Keratinocyte (primary cell): ENCODE measurements at regions not wholly inside any gene's neighbourhood (a gene's known extent, or its start where the extent isn't known, plus 50 kb on each side); places are given as distances from the start of the nearest gene placed in this dataset.

ENCODE experiments used
- DNase-seq: peaks from one replicate; pipeline ENCODE4 v3.0.0-alpha.2; 2011; ENCODE audit warnings: low read depth, missing footprints, low spot score
- FAIRE-seq: peaks from 2 replicates; lab custom pipeline; 2011; peaks lifted over from hg19 to GRCh38; lab: Jason Lieb, UNC
- H2AFZ ChIP-seq: 2 replicates; pipeline ENCODE4 v1.6.0; 2012; ENCODE audit warnings: low read length, control low read depth, inconsistent platforms; ENCODE audit not compliant: control insufficient read depth
- H3K27ac ChIP-seq: 2 replicates; pipeline ENCODE4 v1.5.1; 2011; ENCODE audit warnings: low read length; ENCODE audit not compliant: control insufficient read depth, insufficient read depth
- H3K27me3 ChIP-seq: 3 replicates; pipeline ENCODE4 v1.6.0; 2011; ENCODE audit warnings: low read length; ENCODE audit not compliant: control insufficient read depth, insufficient read depth; ENCODE audit errors: extremely low read depth
- H3K36me3 ChIP-seq, 2 experiments: 2 replicates in 1 of 2; 3 replicates in 1 of 2; pipeline ENCODE4 v1.5.1; 2011; ENCODE audit warnings: low read length in 2 of 2, mild to moderate bottlenecking in 1 of 2; ENCODE audit not compliant: control insufficient read depth in 2 of 2, insufficient read depth in 2 of 2; ENCODE audit errors: extremely low read depth in 1 of 2
- H3K4me1 ChIP-seq: 3 replicates; pipeline ENCODE4 v1.5.1; 2011; ENCODE audit warnings: low read length; ENCODE audit not compliant: control insufficient read depth, insufficient read depth; ENCODE audit errors: extremely low read depth
- H3K4me2 ChIP-seq: 3 replicates; pipeline ENCODE4 v1.6.0; 2011; ENCODE audit warnings: low read depth, low read length; ENCODE audit not compliant: control insufficient read depth, insufficient read depth; ENCODE audit errors: extremely low read depth
- H3K4me3 ChIP-seq, 3 experiments: fragments of 200-600 bp in 1 of 3; sonication (generic) in 1 of 3; 2 replicates in 2 of 3; 3 replicates in 1 of 3; pipeline ENCODE4 v1.5.1; 2011 to 2016; ENCODE audit warnings: low read length in 3 of 3, mild to moderate bottlenecking in 3 of 3, control low read depth in 2 of 3, inconsistent platforms in 1 of 3, low read depth in 1 of 3, mixed read lengths in 1 of 3, mixed run types in 1 of 3, moderate library complexity in 1 of 3; ENCODE audit not compliant: control insufficient read depth in 2 of 3, insufficient read depth in 2 of 3; ENCODE audit errors: extremely low read depth in 1 of 3
- H3K79me2 ChIP-seq: 2 replicates; pipeline ENCODE4 v1.6.0; 2012; ENCODE audit warnings: low read length; ENCODE audit not compliant: control insufficient read depth, insufficient read depth
- H3K9ac ChIP-seq: 3 replicates; pipeline ENCODE4 v1.6.0; 2011; ENCODE audit warnings: low read length; ENCODE audit not compliant: control insufficient read depth, insufficient read depth; ENCODE audit errors: extremely low read depth
- H3K9me1 ChIP-seq: 3 replicates; pipeline ENCODE4 v1.6.0; 2011; ENCODE audit warnings: low read length; ENCODE audit not compliant: control insufficient read depth, insufficient read depth; ENCODE audit errors: extremely low read depth
- H3K9me3 ChIP-seq: 2 replicates; pipeline ENCODE4 v1.5.1; 2012; ENCODE audit warnings: low read depth, low read length; ENCODE audit not compliant: control insufficient read depth
- H4K20me1 ChIP-seq: 3 replicates; pipeline ENCODE4 v1.6.0; 2011; ENCODE audit warnings: low read length; ENCODE audit not compliant: control insufficient read depth, insufficient read depth; ENCODE audit errors: extremely low read depth
- EZH2 ChIP-seq: IDR thresholded peaks from one replicate; pipeline ENCODE4 v1.6.1; 2012; ENCODE audit warnings: inconsistent platforms, mild to moderate bottlenecking, low read length, moderate library complexity
- dilution Hi-C: fragments of 300-500 bp; cut with MboI; formaldehyde crosslinking; loops from one replicate; pipeline ENCODE4 v1.7.0; 2020; ENCODE audit warnings: low sequenced_read_pairs; ENCODE audit not compliant: extremely low pct_ligation_motif_present
- TF ChIP-seq, protein P1 (sequence below), 3 experiments: IDR thresholded peaks in 1 of 3; conservative IDR thresholded peaks in 1 of 3; optimal IDR thresholded peaks in 1 of 3; 2 replicates in 2 of 3; 3 replicates in 1 of 3; pipeline versions ENCODE3 to v1.5.1; 2011; ENCODE audit warnings: low read length in 3 of 3, mild to moderate bottlenecking in 3 of 3, moderate library complexity in 2 of 3, control low read depth in 1 of 3, inconsistent platforms in 1 of 3; ENCODE audit not compliant: insufficient read depth in 2 of 3; ENCODE audit errors: extremely low read depth in 1 of 3

DNA sequence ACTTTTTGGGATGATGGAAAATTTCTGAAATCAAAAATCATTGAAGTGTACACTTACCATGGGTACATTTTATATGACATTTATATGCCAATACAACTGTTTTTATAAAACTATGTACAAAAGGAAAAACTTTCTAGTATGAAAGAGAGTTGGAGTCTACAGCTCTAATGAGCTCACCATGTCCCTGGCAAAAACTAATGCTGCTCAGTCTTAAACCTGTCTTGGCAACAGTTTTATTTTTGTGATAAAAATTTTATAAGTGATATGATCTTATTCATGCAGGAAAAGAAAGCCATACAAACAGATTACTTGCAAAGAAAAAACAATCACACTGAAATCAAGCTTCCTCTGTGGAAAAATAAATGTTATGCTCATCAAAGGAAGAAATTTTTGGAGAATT is 78.9 kb upstream of the RASEF start:
- no peaks in the 10 kb centered on the region for H4K20me1 ChIP-seq
- H3K79me2 ChIP-seq: no peaks in the 10 kb centered on the region
- DNase-seq (no peak), FAIRE-seq (no peak)
- no peaks in the 10 kb centered on the region for H3K36me3 ChIP-seq
- no peak overlapping the region for H3K4me3 ChIP-seq
- H3K9me3 ChIP-seq: no peaks in the 10 kb centered on the region
- H2AFZ ChIP-seq: no peak overlapping the region
- H3K27ac ChIP-seq: no peak overlapping the region
- H3K4me2 ChIP-seq: no peak overlapping the region
- TF ChIP-seq, protein P1, sequence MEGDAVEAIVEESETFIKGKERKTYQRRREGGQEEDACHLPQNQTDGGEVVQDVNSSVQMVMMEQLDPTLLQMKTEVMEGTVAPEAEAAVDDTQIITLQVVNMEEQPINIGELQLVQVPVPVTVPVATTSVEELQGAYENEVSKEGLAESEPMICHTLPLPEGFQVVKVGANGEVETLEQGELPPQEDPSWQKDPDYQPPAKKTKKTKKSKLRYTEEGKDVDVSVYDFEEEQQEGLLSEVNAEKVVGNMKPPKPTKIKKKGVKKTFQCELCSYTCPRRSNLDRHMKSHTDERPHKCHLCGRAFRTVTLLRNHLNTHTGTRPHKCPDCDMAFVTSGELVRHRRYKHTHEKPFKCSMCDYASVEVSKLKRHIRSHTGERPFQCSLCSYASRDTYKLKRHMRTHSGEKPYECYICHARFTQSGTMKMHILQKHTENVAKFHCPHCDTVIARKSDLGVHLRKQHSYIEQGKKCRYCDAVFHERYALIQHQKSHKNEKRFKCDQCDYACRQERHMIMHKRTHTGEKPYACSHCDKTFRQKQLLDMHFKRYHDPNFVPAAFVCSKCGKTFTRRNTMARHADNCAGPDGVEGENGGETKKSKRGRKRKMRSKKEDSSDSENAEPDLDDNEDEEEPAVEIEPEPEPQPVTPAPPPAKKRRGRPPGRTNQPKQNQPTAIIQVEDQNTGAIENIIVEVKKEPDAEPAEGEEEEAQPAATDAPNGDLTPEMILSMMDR (optimal IDR thresholded peaks at IDR 0.05 in 1 of 3, IDR thresholded peaks at IDR 0.05 in 1 of 3, conservative IDR thresholded peaks at IDR 0.05 in 1 of 3; ENCODE audit: extremely low read depth in 1 of 3, insufficient read depth in 2 of 3, low read length in 3 of 3): no peak
- no peak for TF ChIP-seq EZH2
- dilution Hi-C loops: no loop called here
- no peak overlapping the region for H3K9ac ChIP-seq
- H3K9me1 ChIP-seq: no peaks in the 10 kb centered on the region
- H3K27me3 ChIP-seq: peaks cover 3% of the 10 kb centered on the region
- no peaks in the 10 kb centered on the region for H3K4me1 ChIP-seq

DNA sequence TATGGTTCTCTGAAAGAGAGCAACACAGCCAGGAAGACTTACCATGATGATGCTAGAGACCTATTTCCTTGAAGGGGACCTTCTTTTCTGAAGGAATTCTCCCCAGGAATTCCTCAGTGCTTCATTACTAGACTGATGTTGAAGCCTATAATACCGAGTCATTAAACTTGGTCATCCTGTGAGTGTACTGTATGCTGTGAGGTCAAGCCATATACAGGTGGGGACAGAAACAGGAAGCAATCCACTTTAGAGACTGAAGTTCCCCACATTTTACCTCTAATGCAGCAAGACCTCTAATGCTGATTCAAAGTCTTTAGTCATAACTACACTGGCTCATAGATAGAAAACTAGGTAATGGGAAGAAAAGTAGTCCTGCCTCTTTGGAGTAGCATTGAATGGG is 77.1 kb upstream of the RASEF start:
- no peaks in the 10 kb centered on the region for H3K9me1 ChIP-seq
- H3K36me3 ChIP-seq: no peaks in the 10 kb centered on the region
- no peak overlapping the region for H3K4me2 ChIP-seq
- TF ChIP-seq EZH2: no peak
- TF ChIP-seq, protein P1 (optimal IDR thresholded peaks at IDR 0.05 in 1 of 3, IDR thresholded peaks at IDR 0.05 in 1 of 3, conservative IDR thresholded peaks at IDR 0.05 in 1 of 3; ENCODE audit: extremely low read depth in 1 of 3, insufficient read depth in 2 of 3, low read length in 3 of 3): no peak
- no peak overlapping the region for H3K4me3 ChIP-seq
- FAIRE-seq (no peak), DNase-seq (no peak)
- H3K27me3 ChIP-seq: peaks cover 3% of the 10 kb centered on the region
- dilution Hi-C loops: no loop called here
- H3K79me2 ChIP-seq: no peaks in the 10 kb centered on the region
- H3K4me1 ChIP-seq: no peaks in the 10 kb centered on the region
- no peak overlapping the region for H2AFZ ChIP-seq
- no peaks in the 10 kb centered on the region for H3K9me3 ChIP-seq
- H3K27ac ChIP-seq: no peak overlapping the region
- no peaks in the 10 kb centered on the region for H4K20me1 ChIP-seq
- H3K9ac ChIP-seq: no peak overlapping the region
